ENCODE measurements at regions not wholly inside any gene's neighbourhood (a gene's known extent, or its start where the extent isn't known, plus 50 kb on each side); places are given as distances from the start of the nearest gene placed in this dataset.

GRCh38 chr9:89746385-89747116 is 141.7 kb downstream of the GADD45G start:
- H3K36me3 ChIP-seq (ENCODE audit: insufficient read depth, low read length): no peaks in the 10 kb centered on the region
- no peaks in the 10 kb centered on the region for H3K9me3 ChIP-seq (ENCODE audit: control insufficient read depth, insufficient read depth, low read length)
- peaks cover 6% of the 10 kb centered on the region; the same call in 1 of the 2 replicates for H3K4me1 ChIP-seq (ENCODE audit: insufficient read depth, low read length)
- H3K9ac ChIP-seq (ENCODE audit: low read depth, low read length): no peak overlapping the region

GRCh38 chr9:89747596-89747995 is 142.8 kb downstream of the GADD45G start:
- Histone ChIP-seq H3K4me1 (ENCODE audit: insufficient read depth, low read length) (peaks cover 6% of the 10 kb centered on the region; the same call in 1 of the 2 replicates), H3K9me3 (ENCODE audit: control insufficient read depth, insufficient read depth, low read length) (no peaks in the 10 kb centered on the region), H3K36me3 (ENCODE audit: insufficient read depth, low read length) (no peaks in the 10 kb centered on the region), H3K9ac (ENCODE audit: low read depth, low read length) (no peak overlapping the region)

- H3K9ac ChIP-seq (ENCODE audit: low read depth, low read length): no peak overlapping the region
- H3K9me3 ChIP-seq (ENCODE audit: control insufficient read depth, insufficient read depth, low read length): no peaks in the 10 kb centered on the region
- no peaks in the 10 kb centered on the region for H3K36me3 ChIP-seq (ENCODE audit: insufficient read depth, low read length)
- peaks cover 6% of the 10 kb centered on the region; the same call in 1 of the 2 replicates for H3K4me1 ChIP-seq (ENCODE audit: insufficient read depth, low read length)
Measured at GRCh38 chr9:89748021-89748670, 143.3 kb downstream of the GADD45G start.

GRCh38 chr9:89748831-89749499 is 144.2 kb downstream of the GADD45G start:
- H3K9ac ChIP-seq (ENCODE audit: low read depth, low read length): no peak overlapping the region
- no peaks in the 10 kb centered on the region for H3K9me3 ChIP-seq (ENCODE audit: control insufficient read depth, insufficient read depth, low read length)
- H3K36me3 ChIP-seq (ENCODE audit: insufficient read depth, low read length): no peaks in the 10 kb centered on the region
- H3K4me1 ChIP-seq (ENCODE audit: insufficient read depth, low read length): 0 out of 2 replicates have a peak, but pooled peaks cover under 1% of the 10 kb centered on the region

GRCh38 chr9:89749500-89750116 is 144.8 kb downstream of the GADD45G start:
- Histone ChIP-seq H3K36me3 (ENCODE audit: insufficient read depth, low read length) (no peaks in the 10 kb centered on the region), H3K4me1 (ENCODE audit: insufficient read depth, low read length) (no peaks in the 10 kb centered on the region), H3K9me3 (ENCODE audit: control insufficient read depth, insufficient read depth, low read length) (no peaks in the 10 kb centered on the region), H3K9ac (ENCODE audit: low read depth, low read length) (no peak overlapping the region)

GRCh38 chr9:89750117-89750791 is 145.4 kb downstream of the GADD45G start:
- no peak overlapping the region for H3K9ac ChIP-seq (ENCODE audit: low read depth, low read length)
- H3K9me3 ChIP-seq (ENCODE audit: control insufficient read depth, insufficient read depth, low read length): no peaks in the 10 kb centered on the region
- H3K36me3 ChIP-seq (ENCODE audit: insufficient read depth, low read length): no peaks in the 10 kb centered on the region
- no peaks in the 10 kb centered on the region for H3K4me1 ChIP-seq (ENCODE audit: insufficient read depth, low read length)

GRCh38 chr9:89751079-89751825 is 146.4 kb downstream of the GADD45G start:
- Histone ChIP-seq H3K9ac (ENCODE audit: low read depth, low read length) (no peak overlapping the region), H3K9me3 (ENCODE audit: control insufficient read depth, insufficient read depth, low read length) (no peaks in the 10 kb centered on the region), H3K36me3 (ENCODE audit: insufficient read depth, low read length) (no peaks in the 10 kb centered on the region), H3K4me1 (ENCODE audit: insufficient read depth, low read length) (no peaks in the 10 kb centered on the region)

- H3K36me3 ChIP-seq (ENCODE audit: insufficient read depth, low read length): no peaks in the 10 kb centered on the region
- no peak overlapping the region for H3K9ac ChIP-seq (ENCODE audit: low read depth, low read length)
- H3K9me3 ChIP-seq (ENCODE audit: control insufficient read depth, insufficient read depth, low read length): no peaks in the 10 kb centered on the region
- no peaks in the 10 kb centered on the region for H3K4me1 ChIP-seq (ENCODE audit: insufficient read depth, low read length)
Measured at GRCh38 chr9:89752154-89752553, 147.3 kb downstream of the GADD45G start.

GRCh38 chr9:89753472-89754055 is 148.8 kb downstream of the GADD45G start:
- Histone ChIP-seq H3K4me1 (ENCODE audit: insufficient read depth, low read length) (no peaks in the 10 kb centered on the region), H3K9me3 (ENCODE audit: control insufficient read depth, insufficient read depth, low read length) (no peaks in the 10 kb centered on the region), H3K9ac (ENCODE audit: low read depth, low read length) (no peak overlapping the region), H3K36me3 (ENCODE audit: insufficient read depth, low read length) (no peaks in the 10 kb centered on the region)

GRCh38 chr9:89754193-89754592 is 149.4 kb downstream of the GADD45G start:
- H3K36me3 ChIP-seq (ENCODE audit: insufficient read depth, low read length): no peaks in the 10 kb centered on the region
- H3K9me3 ChIP-seq (ENCODE audit: control insufficient read depth, insufficient read depth, low read length): no peaks in the 10 kb centered on the region
- H3K9ac ChIP-seq (ENCODE audit: low read depth, low read length): no peak overlapping the region
- no peaks in the 10 kb centered on the region for H3K4me1 ChIP-seq (ENCODE audit: insufficient read depth, low read length)

GRCh38 chr9:89755821-89756220 is 151.0 kb downstream of the GADD45G start:
- Histone ChIP-seq H3K9me3 (ENCODE audit: control insufficient read depth, insufficient read depth, low read length) (no peaks in the 10 kb centered on the region), H3K4me1 (ENCODE audit: insufficient read depth, low read length) (no peaks in the 10 kb centered on the region), H3K36me3 (ENCODE audit: insufficient read depth, low read length) (no peaks in the 10 kb centered on the region), H3K9ac (ENCODE audit: low read depth, low read length) (no peak overlapping the region)

- no peaks in the 10 kb centered on the region for H3K9me3 ChIP-seq (ENCODE audit: control insufficient read depth, insufficient read depth, low read length)
- H3K36me3 ChIP-seq (ENCODE audit: insufficient read depth, low read length): no peaks in the 10 kb centered on the region
- no peaks in the 10 kb centered on the region for H3K4me1 ChIP-seq (ENCODE audit: insufficient read depth, low read length)
- no peak overlapping the region for H3K9ac ChIP-seq (ENCODE audit: low read depth, low read length)
Measured at GRCh38 chr9:89756891-89757537, 152.2 kb downstream of the GADD45G start.

Measured in ES-I3 (cell line).